ENCODE measurements at regions not wholly inside any gene's neighbourhood (a gene's known extent, or its start where the extent isn't known, plus 50 kb on each side); places are given as distances from the start of the nearest gene placed in this dataset.

DNA sequence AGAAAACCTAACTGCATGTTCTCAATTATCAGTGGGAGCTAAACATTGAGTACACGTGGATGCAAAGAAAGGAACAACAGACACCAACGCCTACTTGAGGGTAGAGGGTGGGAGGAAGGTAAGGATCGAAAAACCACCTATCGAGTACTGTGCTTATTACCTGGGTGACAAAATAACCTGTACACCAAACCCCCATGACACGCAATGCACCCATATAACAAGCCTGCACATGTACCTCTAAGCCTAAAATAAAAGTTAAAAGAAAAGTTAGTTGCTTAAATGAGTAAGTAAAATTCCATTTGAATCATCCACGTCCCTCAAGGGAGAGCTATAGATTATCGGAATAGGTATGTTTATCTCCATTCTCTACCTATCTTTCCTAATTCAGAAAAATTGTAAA, 210.2 kb upstream of the ADCY2 start:
- no peak for DNase-seq (ENCODE audit: low read depth)
- H3K4me3 ChIP-seq (ENCODE audit: control insufficient read depth, low read depth, low read length): no peak overlapping the region
- TF ChIP-seq, protein P1, sequence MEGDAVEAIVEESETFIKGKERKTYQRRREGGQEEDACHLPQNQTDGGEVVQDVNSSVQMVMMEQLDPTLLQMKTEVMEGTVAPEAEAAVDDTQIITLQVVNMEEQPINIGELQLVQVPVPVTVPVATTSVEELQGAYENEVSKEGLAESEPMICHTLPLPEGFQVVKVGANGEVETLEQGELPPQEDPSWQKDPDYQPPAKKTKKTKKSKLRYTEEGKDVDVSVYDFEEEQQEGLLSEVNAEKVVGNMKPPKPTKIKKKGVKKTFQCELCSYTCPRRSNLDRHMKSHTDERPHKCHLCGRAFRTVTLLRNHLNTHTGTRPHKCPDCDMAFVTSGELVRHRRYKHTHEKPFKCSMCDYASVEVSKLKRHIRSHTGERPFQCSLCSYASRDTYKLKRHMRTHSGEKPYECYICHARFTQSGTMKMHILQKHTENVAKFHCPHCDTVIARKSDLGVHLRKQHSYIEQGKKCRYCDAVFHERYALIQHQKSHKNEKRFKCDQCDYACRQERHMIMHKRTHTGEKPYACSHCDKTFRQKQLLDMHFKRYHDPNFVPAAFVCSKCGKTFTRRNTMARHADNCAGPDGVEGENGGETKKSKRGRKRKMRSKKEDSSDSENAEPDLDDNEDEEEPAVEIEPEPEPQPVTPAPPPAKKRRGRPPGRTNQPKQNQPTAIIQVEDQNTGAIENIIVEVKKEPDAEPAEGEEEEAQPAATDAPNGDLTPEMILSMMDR (IDR thresholded peaks at IDR 0.05; ENCODE audit: control insufficient read depth, insufficient read depth, low read depth, low read length, missing control alignments): no peak

- TF ChIP-seq, protein P1 (IDR thresholded peaks at IDR 0.05; ENCODE audit: control insufficient read depth, insufficient read depth, low read depth, low read length, missing control alignments): no peak
- no peak for DNase-seq (ENCODE audit: low read depth)
Measured at GRCh38 chr5:7186818-7187217, 209.1 kb upstream of the ADCY2 start.

GRCh38 chr5:7190712-7191250, 205.2 kb upstream of the ADCY2 start:
- DNase-seq (ENCODE audit: low read depth): no peak
- no peak overlapping the region for H3K4me3 ChIP-seq (ENCODE audit: control insufficient read depth, low read depth, low read length)
- TF ChIP-seq, protein P1 (IDR thresholded peaks at IDR 0.05; ENCODE audit: control insufficient read depth, insufficient read depth, low read depth, low read length, missing control alignments): no peak

More at GRCh38 chr5:7186818-7187217, 209.1 kb upstream of the ADCY2 start:
- H3K4me3 ChIP-seq (ENCODE audit: control insufficient read depth, low read depth, low read length): no peak overlapping the region

DNA sequence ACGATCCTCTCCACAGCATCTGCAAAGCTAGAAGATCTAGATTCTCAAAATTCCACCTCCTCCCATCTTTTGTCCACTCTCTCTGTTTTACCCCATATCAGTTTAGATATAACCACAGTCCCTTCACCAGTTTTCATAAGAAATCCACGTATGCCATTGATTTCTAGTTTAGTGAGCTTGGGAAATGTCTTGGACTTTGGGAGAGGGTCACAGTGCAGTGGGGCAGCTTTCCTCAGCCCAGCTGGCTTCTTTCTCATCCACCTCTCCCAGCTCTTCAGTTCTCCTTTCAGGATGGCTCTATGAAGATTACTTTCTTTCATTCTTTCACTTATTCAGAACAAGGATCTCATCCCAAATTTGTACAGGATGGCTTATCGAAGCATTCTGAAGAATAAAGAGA, 203.9 kb upstream of the ADCY2 start:
- TF ChIP-seq, protein P1 (IDR thresholded peaks at IDR 0.05; ENCODE audit: control insufficient read depth, insufficient read depth, low read depth, low read length, missing control alignments): no peak
- no peak overlapping the region for H3K4me3 ChIP-seq (ENCODE audit: control insufficient read depth, low read depth, low read length)
- DNase-seq (ENCODE audit: low read depth): no peak

GRCh38 chr5:7202846-7203245, 193.1 kb upstream of the ADCY2 start:
- TF ChIP-seq, protein P1 (IDR thresholded peaks at IDR 0.05; ENCODE audit: control insufficient read depth, insufficient read depth, low read depth, low read length, missing control alignments): no peak
- DNase-seq (ENCODE audit: low read depth): no peak

DNA sequence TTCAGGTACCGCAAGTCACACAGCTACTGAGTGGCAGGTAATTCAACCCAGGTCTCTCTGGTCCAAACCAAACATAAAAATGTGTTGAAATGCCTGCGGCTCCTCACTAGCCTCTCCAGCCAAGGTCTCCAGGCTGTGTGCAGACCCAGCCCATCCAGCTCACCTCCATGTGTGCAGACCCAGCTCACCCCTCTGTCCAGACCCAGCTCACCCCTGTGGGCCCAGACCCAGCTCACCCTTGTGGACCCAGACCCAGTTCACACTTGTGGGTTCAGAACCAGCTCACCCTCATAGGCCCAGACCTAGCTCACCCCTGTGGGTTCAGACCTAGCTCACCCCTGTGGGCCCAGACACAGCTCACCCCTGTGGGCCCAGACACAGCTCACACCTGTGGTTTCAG, 188.0 kb upstream of the ADCY2 start:
- H3K4me3 ChIP-seq (ENCODE audit: control insufficient read depth, low read depth, low read length): no peak overlapping the region
- TF ChIP-seq, protein P1 (IDR thresholded peaks at IDR 0.05; ENCODE audit: control insufficient read depth, insufficient read depth, low read depth, low read length, missing control alignments): no peak
- no peak for DNase-seq (ENCODE audit: low read depth)

More at GRCh38 chr5:7202846-7203245, 193.1 kb upstream of the ADCY2 start:
- H3K4me3 ChIP-seq (ENCODE audit: control insufficient read depth, low read depth, low read length): no peak overlapping the region

DNA sequence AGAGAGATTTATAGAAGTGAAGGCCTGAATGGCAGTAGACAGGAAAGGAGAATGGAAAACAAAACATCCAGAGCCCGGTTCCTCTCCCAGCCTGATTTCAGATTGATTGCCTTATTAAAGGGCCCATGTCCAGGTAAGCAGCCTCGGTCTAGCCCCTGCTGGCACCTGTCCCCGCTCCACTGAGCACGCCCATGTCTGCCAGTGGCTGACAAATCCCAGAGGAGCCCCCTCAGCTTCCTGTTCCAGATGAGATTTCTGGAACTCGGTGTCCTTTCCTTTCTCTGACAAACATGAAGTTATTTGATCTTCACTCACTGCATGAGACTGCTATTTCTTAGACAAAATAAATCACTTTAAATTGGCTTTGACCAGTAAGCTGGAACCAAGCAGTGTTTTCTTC, 187.0 kb upstream of the ADCY2 start:
- DNase-seq (ENCODE audit: low read depth): no peak
- no peak overlapping the region for H3K4me3 ChIP-seq (ENCODE audit: control insufficient read depth, low read depth, low read length)
- TF ChIP-seq, protein P1 (IDR thresholded peaks at IDR 0.05; ENCODE audit: control insufficient read depth, insufficient read depth, low read depth, low read length, missing control alignments): no peak

Data from AG09309 (cell line).